H1 (cell line): ENCODE measurements at regions not wholly inside any gene's neighbourhood (a gene's known extent, or its start where the extent isn't known, plus 50 kb on each side); places are given as distances from the start of the nearest gene placed in this dataset.

Source experiments
- CHD1 ChIP-seq: IDR thresholded peaks from 2 replicates; pipeline ENCODE4 v1.6.1; 2012; ENCODE audit warnings: low read depth, low read length, improper control_type of control experiment
- CTBP2 ChIP-seq: IDR thresholded peaks from 2 replicates; pipeline ENCODE4 v1.7.0; 2011; ENCODE audit warnings: borderline replicate concordance, mild to moderate bottlenecking, moderate library complexity, mixed read lengths, low read length; ENCODE audit not compliant: insufficient read depth, insufficient read length
- GTF2F1 ChIP-seq: IDR thresholded peaks from 2 replicates; pipeline ENCODE4 v1.6.1; 2012; ENCODE audit warnings: low read depth, low read length, improper control_type of control experiment, borderline replicate concordance
- RXRA ChIP-seq: IDR thresholded peaks from 2 replicates; pipeline ENCODE4 v1.6.1; 2011; ENCODE audit warnings: low read depth, mild to moderate bottlenecking, low read length, moderate library complexity; ENCODE audit not compliant: insufficient read depth
- SIRT6 ChIP-seq: IDR thresholded peaks from one replicate; pipeline ENCODE4 v1.7.1; 2012; ENCODE audit warnings: low read length, inconsistent platforms
- SUZ12 ChIP-seq: fragments of 200-600 bp; sonication (generic); IDR thresholded peaks from 2 replicates; pipeline ENCODE4 v1.6.1; 2012; ENCODE audit warnings: mild to moderate bottlenecking, inconsistent platforms, low read length, moderate library complexity, mixed read lengths
- TAF1 ChIP-seq: IDR thresholded peaks from 2 replicates; pipeline ENCODE4 v1.6.1; 2011; ENCODE audit warnings: mild to moderate bottlenecking, low read depth, low read length
- YY1 ChIP-seq: IDR thresholded peaks from 2 replicates; pipeline ENCODE4 v1.6.1; 2011; ENCODE audit warnings: low read depth, mild to moderate bottlenecking, low read length
- TF ChIP-seq, protein P1 (sequence below): fragments of 300-600 bp; sonication (generic); IDR thresholded peaks from 2 replicates; pipeline ENCODE4 v1.7.1; 2012; ENCODE audit warnings: low read length, moderate library complexity, mild to moderate bottlenecking, inconsistent platforms; ENCODE audit not compliant: insufficient replicate concordance

DNA sequence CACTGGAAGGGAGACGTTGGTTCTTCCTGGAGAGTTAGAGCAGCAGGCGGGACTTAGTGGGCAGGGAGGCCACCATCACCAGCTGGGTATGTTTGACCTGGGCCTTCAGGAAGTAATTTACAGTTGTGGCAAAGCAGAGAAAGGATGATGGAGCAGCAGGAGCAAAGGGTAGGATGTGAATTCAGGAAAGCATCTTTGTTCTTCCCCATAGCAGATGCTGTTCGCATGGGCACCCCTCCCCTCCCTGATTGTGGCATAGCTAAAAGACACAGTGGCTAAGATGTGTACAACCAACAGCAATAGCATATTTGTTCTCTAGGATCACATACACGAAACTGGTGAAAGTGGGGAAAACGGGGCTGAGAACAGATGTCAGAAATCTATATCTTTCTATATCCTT is 56.3 kb upstream of the ITPRID1 start (continued):
- TF ChIP-seq TAF1: no peak
- no peak for TF ChIP-seq RXRA
- TF ChIP-seq CHD1: no peak
- no peak for TF ChIP-seq YY1
- TF ChIP-seq SIRT6: no peak
- TF ChIP-seq GTF2F1: no peak
- no peak for TF ChIP-seq CTBP2
- TF ChIP-seq, protein P1, sequence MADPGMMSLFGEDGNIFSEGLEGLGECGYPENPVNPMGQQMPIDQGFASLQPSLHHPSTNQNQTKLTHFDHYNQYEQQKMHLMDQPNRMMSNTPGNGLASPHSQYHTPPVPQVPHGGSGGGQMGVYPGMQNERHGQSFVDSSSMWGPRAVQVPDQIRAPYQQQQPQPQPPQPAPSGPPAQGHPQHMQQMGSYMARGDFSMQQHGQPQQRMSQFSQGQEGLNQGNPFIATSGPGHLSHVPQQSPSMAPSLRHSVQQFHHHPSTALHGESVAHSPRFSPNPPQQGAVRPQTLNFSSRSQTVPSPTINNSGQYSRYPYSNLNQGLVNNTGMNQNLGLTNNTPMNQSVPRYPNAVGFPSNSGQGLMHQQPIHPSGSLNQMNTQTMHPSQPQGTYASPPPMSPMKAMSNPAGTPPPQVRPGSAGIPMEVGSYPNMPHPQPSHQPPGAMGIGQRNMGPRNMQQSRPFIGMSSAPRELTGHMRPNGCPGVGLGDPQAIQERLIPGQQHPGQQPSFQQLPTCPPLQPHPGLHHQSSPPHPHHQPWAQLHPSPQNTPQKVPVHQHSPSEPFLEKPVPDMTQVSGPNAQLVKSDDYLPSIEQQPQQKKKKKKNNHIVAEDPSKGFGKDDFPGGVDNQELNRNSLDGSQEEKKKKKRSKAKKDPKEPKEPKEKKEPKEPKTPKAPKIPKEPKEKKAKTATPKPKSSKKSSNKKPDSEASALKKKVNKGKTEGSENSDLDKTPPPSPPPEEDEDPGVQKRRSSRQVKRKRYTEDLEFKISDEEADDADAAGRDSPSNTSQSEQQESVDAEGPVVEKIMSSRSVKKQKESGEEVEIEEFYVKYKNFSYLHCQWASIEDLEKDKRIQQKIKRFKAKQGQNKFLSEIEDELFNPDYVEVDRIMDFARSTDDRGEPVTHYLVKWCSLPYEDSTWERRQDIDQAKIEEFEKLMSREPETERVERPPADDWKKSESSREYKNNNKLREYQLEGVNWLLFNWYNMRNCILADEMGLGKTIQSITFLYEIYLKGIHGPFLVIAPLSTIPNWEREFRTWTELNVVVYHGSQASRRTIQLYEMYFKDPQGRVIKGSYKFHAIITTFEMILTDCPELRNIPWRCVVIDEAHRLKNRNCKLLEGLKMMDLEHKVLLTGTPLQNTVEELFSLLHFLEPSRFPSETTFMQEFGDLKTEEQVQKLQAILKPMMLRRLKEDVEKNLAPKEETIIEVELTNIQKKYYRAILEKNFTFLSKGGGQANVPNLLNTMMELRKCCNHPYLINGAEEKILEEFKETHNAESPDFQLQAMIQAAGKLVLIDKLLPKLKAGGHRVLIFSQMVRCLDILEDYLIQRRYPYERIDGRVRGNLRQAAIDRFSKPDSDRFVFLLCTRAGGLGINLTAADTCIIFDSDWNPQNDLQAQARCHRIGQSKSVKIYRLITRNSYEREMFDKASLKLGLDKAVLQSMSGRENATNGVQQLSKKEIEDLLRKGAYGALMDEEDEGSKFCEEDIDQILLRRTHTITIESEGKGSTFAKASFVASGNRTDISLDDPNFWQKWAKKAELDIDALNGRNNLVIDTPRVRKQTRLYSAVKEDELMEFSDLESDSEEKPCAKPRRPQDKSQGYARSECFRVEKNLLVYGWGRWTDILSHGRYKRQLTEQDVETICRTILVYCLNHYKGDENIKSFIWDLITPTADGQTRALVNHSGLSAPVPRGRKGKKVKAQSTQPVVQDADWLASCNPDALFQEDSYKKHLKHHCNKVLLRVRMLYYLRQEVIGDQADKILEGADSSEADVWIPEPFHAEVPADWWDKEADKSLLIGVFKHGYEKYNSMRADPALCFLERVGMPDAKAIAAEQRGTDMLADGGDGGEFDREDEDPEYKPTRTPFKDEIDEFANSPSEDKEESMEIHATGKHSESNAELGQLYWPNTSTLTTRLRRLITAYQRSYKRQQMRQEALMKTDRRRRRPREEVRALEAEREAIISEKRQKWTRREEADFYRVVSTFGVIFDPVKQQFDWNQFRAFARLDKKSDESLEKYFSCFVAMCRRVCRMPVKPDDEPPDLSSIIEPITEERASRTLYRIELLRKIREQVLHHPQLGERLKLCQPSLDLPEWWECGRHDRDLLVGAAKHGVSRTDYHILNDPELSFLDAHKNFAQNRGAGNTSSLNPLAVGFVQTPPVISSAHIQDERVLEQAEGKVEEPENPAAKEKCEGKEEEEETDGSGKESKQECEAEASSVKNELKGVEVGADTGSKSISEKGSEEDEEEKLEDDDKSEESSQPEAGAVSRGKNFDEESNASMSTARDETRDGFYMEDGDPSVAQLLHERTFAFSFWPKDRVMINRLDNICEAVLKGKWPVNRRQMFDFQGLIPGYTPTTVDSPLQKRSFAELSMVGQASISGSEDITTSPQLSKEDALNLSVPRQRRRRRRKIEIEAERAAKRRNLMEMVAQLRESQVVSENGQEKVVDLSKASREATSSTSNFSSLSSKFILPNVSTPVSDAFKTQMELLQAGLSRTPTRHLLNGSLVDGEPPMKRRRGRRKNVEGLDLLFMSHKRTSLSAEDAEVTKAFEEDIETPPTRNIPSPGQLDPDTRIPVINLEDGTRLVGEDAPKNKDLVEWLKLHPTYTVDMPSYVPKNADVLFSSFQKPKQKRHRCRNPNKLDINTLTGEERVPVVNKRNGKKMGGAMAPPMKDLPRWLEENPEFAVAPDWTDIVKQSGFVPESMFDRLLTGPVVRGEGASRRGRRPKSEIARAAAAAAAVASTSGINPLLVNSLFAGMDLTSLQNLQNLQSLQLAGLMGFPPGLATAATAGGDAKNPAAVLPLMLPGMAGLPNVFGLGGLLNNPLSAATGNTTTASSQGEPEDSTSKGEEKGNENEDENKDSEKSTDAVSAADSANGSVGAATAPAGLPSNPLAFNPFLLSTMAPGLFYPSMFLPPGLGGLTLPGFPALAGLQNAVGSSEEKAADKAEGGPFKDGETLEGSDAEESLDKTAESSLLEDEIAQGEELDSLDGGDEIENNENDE: no peak
- TF ChIP-seq SUZ12: no peak
